CD4-positive, alpha-beta T cell treated with Interleukin-17A for 1 hour (primary cell): ENCODE measurements at regions not wholly inside any gene's neighbourhood (a gene's known extent, or its start where the extent isn't known, plus 50 kb on each side); places are given as distances from the start of the nearest gene placed in this dataset.
"Not testable (repeated sequence)": the region's sequence is repeated elsewhere in the genome, so short reads cannot be mapped to it uniquely, and the experiment has no call there.

ENCODE experiments used
- DNase-seq: peaks from one replicate; pipeline ENCODE4 v3.0.0-alpha.2; 2020

GRCh38 chr11:13614918-13615317, 53.5 kb upstream of the FAR1 start:
- not testable (repeated sequence) for DNase-seq

DNA sequence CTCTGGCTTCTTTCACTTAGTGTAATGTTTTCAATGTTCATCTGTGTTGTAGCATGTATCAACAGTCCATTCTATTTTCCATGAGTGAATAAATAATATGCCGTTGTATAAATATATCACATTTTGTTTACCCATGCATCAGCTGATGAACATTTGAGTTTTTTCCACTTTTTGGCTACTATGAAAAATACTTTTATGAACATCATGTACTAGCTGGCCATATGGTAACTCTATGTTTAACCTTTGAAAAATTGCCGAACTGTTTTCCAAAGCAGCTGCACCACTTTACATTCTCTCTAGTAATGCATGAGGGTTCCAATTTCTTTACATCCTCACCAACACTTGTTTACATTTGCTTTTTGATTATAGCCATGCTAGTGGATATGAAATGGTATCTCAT, 59.8 kb upstream of the FAR1 start:
- no peak for DNase-seq

- DNase-seq, result no peak
Measured at GRCh38 chr11:13606701-13607100, 61.8 kb upstream of the FAR1 start.

DNA sequence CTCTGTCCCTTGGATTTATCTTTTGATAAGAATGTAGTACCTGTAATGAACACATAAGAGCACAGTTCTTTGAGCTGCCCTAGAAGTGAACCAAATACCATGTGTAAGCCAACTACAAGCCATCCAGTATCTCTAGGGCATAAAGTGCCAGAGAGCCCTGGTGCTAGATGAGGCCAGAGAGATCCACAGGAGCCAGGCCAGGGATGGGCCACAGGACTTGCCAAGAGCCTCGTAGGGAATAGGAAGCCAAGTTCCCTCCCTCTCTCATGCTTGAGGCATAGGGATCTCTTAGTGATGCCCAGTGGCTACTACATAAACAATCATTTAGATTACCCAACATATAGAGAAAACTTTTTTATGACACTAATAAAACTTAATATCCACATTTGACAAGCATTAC, 64.8 kb upstream of the FAR1 start:
- DNase-seq, result no peak

- DNase-seq, result no peak
Measured at GRCh38 chr11:13602844-13603243, 65.6 kb upstream of the FAR1 start.

DNA sequence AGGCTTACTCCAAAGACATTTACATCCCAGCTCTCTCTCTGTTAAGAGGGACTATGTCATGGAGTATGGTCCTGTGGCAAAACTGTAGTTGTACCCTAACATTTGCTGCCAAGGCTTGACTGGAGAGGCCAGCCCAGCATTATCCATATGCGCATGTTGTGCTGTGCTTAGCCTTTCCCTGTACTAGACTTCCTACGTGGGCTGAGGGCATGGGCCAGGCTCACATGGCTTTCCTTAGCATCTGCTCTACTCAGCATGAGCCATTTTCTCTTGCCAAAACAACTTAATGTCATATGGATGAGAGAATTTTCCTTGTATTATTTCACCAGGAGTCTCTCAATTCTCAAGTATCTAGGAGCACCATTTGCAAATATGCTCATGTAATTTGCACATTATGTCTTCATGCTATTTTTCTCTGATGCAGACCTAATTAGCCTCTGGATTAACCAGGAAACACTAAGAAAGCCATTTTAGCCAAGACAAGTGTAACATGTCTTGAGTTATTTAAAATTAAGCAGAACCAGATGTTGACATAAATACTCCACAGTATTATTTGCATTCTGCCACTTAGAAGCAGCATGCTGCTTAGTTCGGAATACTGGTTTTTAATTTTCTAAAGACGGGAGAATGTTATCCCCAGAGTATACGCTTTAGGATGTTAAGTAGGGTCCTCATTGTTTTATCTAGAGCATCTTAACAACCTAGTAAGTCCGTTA, 71.7 kb upstream of the FAR1 start:
- no peak for DNase-seq

GRCh38 chr11:13595166-13595565, 73.3 kb upstream of the FAR1 start:
- no peak for DNase-seq

- no peak for DNase-seq
Measured at GRCh38 chr11:13594044-13594443, 74.4 kb upstream of the FAR1 start.

- no peak for DNase-seq
Measured at GRCh38 chr11:13578514-13579140, 82.8 kb upstream of the PTH start.

GRCh38 chr11:13577881-13578280, 82.1 kb upstream of the PTH start:
- DNase-seq, result no peak

- DNase-seq, result no peak
Measured at GRCh38 chr11:13576995-13577394, 81.2 kb upstream of the PTH start.

DNA sequence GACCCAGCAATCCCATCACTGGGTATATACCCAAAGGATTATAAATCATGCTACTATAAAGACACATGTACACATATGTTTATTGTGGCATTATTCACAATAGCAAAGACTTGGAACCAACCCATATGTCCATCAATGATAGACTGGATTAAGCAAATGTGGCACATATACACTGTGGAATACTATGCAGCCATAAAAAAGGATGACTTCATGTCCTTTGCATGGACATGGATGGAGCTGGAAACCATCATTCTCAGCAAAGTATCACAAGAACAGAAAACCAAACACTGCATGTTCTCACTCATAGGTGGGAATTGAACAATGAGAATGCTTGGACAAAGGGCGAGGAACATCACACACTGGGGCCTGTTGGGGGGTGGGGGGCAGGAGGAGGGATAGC, 79.6 kb upstream of the PTH start:
- not testable (repeated sequence) for DNase-seq

DNA sequence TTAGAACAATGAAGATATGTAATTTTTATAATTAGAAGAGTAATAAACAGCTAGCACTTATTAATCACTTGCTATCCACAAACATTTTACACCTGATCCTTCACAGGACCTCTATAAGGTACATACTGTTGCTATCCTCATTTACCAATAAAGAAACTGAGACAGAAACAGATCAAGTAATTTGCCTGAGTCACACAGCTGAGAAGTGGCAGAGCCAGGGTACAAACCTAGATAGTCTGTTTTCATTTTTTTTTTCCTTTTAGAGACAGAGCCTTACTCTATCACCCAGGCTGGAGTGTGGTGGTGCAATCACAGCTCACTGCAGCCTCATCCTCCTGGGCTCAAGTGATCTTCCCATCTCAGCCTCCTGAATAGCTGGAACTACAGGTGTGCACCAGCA, 71.8 kb upstream of the PTH start:
- DNase-seq, result no peak

GRCh38 chr11:13561860-13562259, 66.1 kb upstream of the PTH start:
- no peak for DNase-seq

DNA sequence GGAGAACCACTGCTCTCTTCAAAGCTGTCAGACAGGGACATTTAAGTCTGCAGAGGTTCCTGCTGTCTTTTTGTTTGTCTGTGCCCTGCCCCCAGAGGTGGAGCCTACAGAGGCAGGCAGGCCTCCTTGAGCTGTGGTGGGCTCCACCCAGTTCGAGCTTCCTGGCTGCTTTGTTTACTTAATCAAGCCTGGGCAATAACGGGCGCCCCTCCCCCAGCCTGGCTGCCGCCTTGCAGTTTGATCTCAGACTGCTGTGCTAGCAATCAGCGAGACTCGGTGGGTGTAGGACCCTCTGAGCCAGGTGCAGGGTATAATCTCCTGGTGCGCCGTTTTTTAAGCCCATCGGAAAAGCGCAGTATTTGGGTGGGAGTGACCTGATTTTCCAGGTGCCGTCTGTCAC, 64.5 kb upstream of the PTH start:
- DNase-seq, result peak; percentile 19

DNA sequence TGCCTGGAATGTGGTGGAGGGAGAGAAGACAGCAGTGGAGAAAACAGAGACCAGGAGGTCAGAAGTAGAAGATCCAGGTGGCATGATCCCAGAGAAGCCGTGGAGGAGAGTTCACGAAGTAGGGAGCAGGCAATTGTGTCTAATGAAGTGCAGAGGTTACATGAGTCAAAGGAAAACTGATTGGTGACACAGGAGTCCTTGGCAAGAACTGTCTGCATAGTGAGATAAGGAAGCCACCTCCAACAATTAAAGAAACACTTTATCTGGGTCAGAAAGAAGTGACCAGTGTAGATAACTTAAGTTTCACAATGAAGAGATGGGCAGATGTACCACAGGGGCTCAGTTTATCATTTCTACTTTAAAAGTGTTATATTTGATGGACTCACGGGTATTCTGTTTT, 57.0 kb upstream of the PTH start:
- no peak for DNase-seq

DNA sequence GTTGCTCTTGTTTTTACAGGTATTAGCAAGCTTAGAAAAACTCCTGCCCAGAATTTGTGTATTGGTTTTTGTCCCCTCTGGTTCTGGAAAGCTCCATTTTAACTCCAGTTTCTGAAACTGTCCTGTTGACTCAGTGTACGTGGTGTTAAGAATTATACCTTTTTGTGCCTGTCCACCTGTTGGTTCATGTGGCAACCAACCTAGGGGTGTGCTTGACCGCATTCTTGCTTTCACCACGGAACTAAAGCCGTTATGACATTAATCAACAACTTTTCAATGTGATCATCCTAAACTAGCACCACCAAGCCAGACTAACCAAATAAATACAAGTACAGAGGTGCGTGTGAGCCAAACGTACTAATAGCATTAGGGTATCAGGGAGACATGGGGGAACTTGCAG, 56.0 kb upstream of the PTH start:
- DNase-seq, result no peak

DNA sequence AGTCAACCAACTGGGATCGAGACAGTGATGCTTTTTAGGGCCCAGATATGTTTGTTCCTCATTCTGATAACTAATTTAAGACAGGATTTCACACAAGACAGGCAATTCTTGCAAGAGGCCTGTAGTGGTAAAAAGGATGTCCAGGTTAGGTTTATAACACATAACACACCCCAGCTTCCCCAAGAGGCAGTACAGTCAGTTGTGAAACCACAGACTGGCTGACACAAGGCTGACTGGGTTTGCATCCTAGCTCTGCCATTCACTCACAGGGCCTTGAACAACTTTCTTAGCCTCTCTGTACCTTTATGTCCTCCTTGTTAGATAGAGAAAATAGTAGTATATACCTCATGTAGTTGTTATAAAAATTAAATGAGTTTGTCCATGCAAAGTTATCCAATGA, 55.0 kb upstream of the PTH start:
- peak; percentile 39 for DNase-seq

DNA sequence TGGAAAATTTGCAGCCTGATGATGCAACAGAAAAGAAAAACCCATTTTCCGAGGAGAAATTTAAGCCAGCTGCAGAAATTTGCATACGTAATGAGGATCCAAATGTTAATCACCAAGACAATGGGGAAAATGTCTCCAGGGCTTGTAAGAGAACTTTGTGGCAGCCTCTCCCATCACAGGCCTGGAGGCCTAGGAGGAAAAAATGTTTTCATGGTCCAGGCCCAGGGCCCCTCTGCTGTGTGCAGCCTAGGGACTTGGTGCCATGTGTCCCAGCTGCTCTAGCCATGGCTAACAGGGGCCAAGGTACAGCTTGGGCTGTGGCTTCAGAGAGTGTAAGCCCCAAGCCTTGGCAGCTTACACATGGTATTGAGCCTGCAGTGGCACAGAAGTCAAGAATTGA, 50.3 kb upstream of the PTH start:
- not testable (repeated sequence) for DNase-seq
